ENCODE measurements at regions not wholly inside any gene's neighbourhood (a gene's known extent, or its start where the extent isn't known, plus 50 kb on each side); places are given as distances from the start of the nearest gene placed in this dataset.

GRCh38 chr22:26974914-26975803 lies 317.8 kb downstream of the MIAT start:
- DNase-seq = no peak

- DNase-seq = no peak
Measured at GRCh38 chr22:26975865-26976264, 318.5 kb downstream of the MIAT start.

- no peak for DNase-seq
Measured at GRCh38 chr22:26977741-26978376, 320.5 kb downstream of the MIAT start.

- no peak for DNase-seq
Measured at GRCh38 chr22:26979294-26979693, 321.9 kb downstream of the MIAT start.

- no peak for DNase-seq
Measured at GRCh38 chr22:26981111-26981510, 323.7 kb downstream of the MIAT start.

GRCh38 chr22:26981541-26981940 lies 324.2 kb downstream of the MIAT start:
- DNase-seq = no peak

GRCh38 chr22:26983311-26983710 lies 325.9 kb downstream of the MIAT start:
- DNase-seq = no peak

- no peak for DNase-seq
Measured at GRCh38 chr22:26985206-26985605, 327.8 kb downstream of the MIAT start.

GRCh38 chr22:26985931-26986782 lies 328.8 kb downstream of the MIAT start:
- no peak for DNase-seq

- no peak for DNase-seq
Measured at GRCh38 chr22:26986884-26987283, 329.5 kb downstream of the MIAT start.

- DNase-seq = no peak
Measured at GRCh38 chr22:26990503-26991189, 333.3 kb downstream of the MIAT start.

GRCh38 chr22:26992556-26992955 lies 335.2 kb downstream of the MIAT start:
- no peak for DNase-seq

- no peak for DNase-seq
Measured at GRCh38 chr22:26993886-26994285, 336.5 kb downstream of the MIAT start.

- no peak for DNase-seq
Measured at GRCh38 chr22:26994801-26995200, 337.4 kb downstream of the MIAT start.

- DNase-seq = no peak
Measured at GRCh38 chr22:26995235-26995634, 337.8 kb downstream of the MIAT start.

- no peak for DNase-seq
Measured at GRCh38 chr22:26996154-26996553, 338.8 kb downstream of the MIAT start.

- DNase-seq = no peak
Measured at GRCh38 chr22:26998129-26998528, 340.7 kb downstream of the MIAT start.

- DNase-seq = no peak
Measured at GRCh38 chr22:26998716-26999115, 341.3 kb downstream of the MIAT start.

GRCh38 chr22:27003297-27003696 lies 345.9 kb downstream of the MIAT start:
- no peak for DNase-seq

- no peak for DNase-seq
Measured at GRCh38 chr22:27004434-27004833, 347.0 kb downstream of the MIAT start.

GRCh38 chr22:27008454-27008853 lies 351.1 kb downstream of the MIAT start:
- DNase-seq = no peak

- DNase-seq = no peak
Measured at GRCh38 chr22:27011133-27011532, 353.7 kb downstream of the MIAT start.

- DNase-seq = no peak
Measured at GRCh38 chr22:27011717-27012116, 354.3 kb downstream of the MIAT start.
